ENCODE measurements at regions not wholly inside any gene's neighbourhood (a gene's known extent, or its start where the extent isn't known, plus 50 kb on each side); places are given as distances from the start of the nearest gene placed in this dataset.

GRCh38 chr2:8285081-8285480 lies 396.8 kb upstream of the ID2 start:
- Mint-ChIP-seq H3K27ac (ENCODE audit: unreplicated experiment) (no peak overlapping the region), H3K27me3 (ENCODE audit: insufficient read depth, unreplicated experiment) (no peaks in the 10 kb centered on the region), H3K4me3 (ENCODE audit: unreplicated experiment) (no peak overlapping the region), H3K36me3 (ENCODE audit: insufficient read depth, unreplicated experiment) (no peaks in the 10 kb centered on the region), H3K4me1 (ENCODE audit: low read depth, unreplicated experiment) (peaks cover 7% of the 10 kb centered on the region), H3K9me3 (ENCODE audit: unreplicated experiment) (no peaks in the 10 kb centered on the region)
- Histone ChIP-seq H3K27me3 (replicated peaks; ENCODE audit: control insufficient read depth, insufficient read depth, low read length) (no peaks in the 10 kb centered on the region), H3K4me1 (0 out of 2 replicates have a peak, but pooled peaks cover 3% of the 10 kb centered on the region), H3K9me3 (no peaks in the 10 kb centered on the region), H3K36me3 (ENCODE audit: control insufficient read depth, insufficient read depth, low read length) (no peaks in the 10 kb centered on the region), H3K4me3 (ENCODE audit: low read depth, low read length) (no peak overlapping the region)
- CTCF ChIA-PET = no interaction called here
- intact Hi-C loops (cut with micrococcal nuclease; ENCODE audit: unreplicated experiment) = loop anchor here (10.0 kb wide), 1 partner anchor 400 kb away; the partner anchor contains the start of gene ID2
- peak; percentile 24 to 64 for DNase-seq
- no TSS peak for BruUV-seq (replicated peaks)
- no peak for TF ChIP-seq CTCF (IDR thresholded peaks at IDR 0.05; ENCODE audit: insufficient read depth in 1 of 2, low read depth in 1 of 2, low read length in 1 of 2, severe bottlenecking in 1 of 2, unreplicated experiment in 1 of 2)
- POLR2A ChIA-PET = no interaction called here

- 0 out of 2 replicates have a peak, but pooled peaks cover 3% of the 10 kb centered on the region for H3K4me1 ChIP-seq
- H3K9me3 ChIP-seq = no peaks in the 10 kb centered on the region
- Mint-ChIP-seq H3K36me3 (ENCODE audit: insufficient read depth, unreplicated experiment) (no peaks in the 10 kb centered on the region), H3K27ac (ENCODE audit: unreplicated experiment) (no peak overlapping the region), H3K9me3 (ENCODE audit: unreplicated experiment) (no peaks in the 10 kb centered on the region), H3K4me1 (ENCODE audit: low read depth, unreplicated experiment) (peaks cover 7% of the 10 kb centered on the region), H3K4me3 (ENCODE audit: unreplicated experiment) (no peak overlapping the region), H3K27me3 (ENCODE audit: insufficient read depth, unreplicated experiment) (no peaks in the 10 kb centered on the region)
- no TSS peak for BruUV-seq (replicated peaks)
- no peak for TF ChIP-seq CTCF (IDR thresholded peaks at IDR 0.05; ENCODE audit: insufficient read depth in 1 of 2, low read depth in 1 of 2, low read length in 1 of 2, severe bottlenecking in 1 of 2, unreplicated experiment in 1 of 2)
- H3K4me3 ChIP-seq (ENCODE audit: low read depth, low read length) = no peak overlapping the region
- no peak for DNase-seq
- CTCF ChIA-PET = no interaction called here
- no peaks in the 10 kb centered on the region for H3K36me3 ChIP-seq (ENCODE audit: control insufficient read depth, insufficient read depth, low read length)
- no peaks in the 10 kb centered on the region for H3K27me3 ChIP-seq (replicated peaks; ENCODE audit: control insufficient read depth, insufficient read depth, low read length)
- intact Hi-C loops (cut with micrococcal nuclease; ENCODE audit: unreplicated experiment) = loop anchor here (10.0 kb wide), 1 partner anchor 399 kb away; the partner anchor contains the start of gene ID2
- POLR2A ChIA-PET = no interaction called here
Measured at GRCh38 chr2:8285898-8286297, 396.0 kb upstream of the ID2 start.

GRCh38 chr2:8288206-8288605 lies 393.6 kb upstream of the ID2 start:
- H3K27me3 Mint-ChIP-seq (ENCODE audit: insufficient read depth, unreplicated experiment) = peaks cover 11% of the 10 kb centered on the region
- POLR2A ChIA-PET = interaction anchor here (0.6 kb wide), 1 partner anchor 394 kb away, joined by 3 read pairs; the partner anchor contains the start of gene ID2
- BruUV-seq (replicated peaks) = no TSS peak
- TF ChIP-seq CTCF (IDR thresholded peaks at IDR 0.05; ENCODE audit: insufficient read depth in 1 of 2, low read depth in 1 of 2, low read length in 1 of 2, severe bottlenecking in 1 of 2, unreplicated experiment in 1 of 2) = no peak
- Histone ChIP-seq H3K4me3 (ENCODE audit: low read depth, low read length) (no peak overlapping the region), H3K9me3 (no peaks in the 10 kb centered on the region), H3K27me3 (replicated peaks; ENCODE audit: control insufficient read depth, insufficient read depth, low read length) (no peaks in the 10 kb centered on the region), H3K4me1 (0 out of 2 replicates have a peak, but pooled peaks cover 3% of the 10 kb centered on the region), H3K36me3 (ENCODE audit: control insufficient read depth, insufficient read depth, low read length) (no peaks in the 10 kb centered on the region)
- no peak for DNase-seq
- H3K36me3 Mint-ChIP-seq (ENCODE audit: insufficient read depth, unreplicated experiment) = no peaks in the 10 kb centered on the region
- no peak overlapping the region for H3K27ac Mint-ChIP-seq (ENCODE audit: unreplicated experiment)
- intact Hi-C loops (cut with micrococcal nuclease; ENCODE audit: unreplicated experiment) = loop anchor here (10.0 kb wide), 1 partner anchor 397 kb away; the partner anchor contains the start of gene ID2
- H3K4me3 Mint-ChIP-seq (ENCODE audit: unreplicated experiment) = no peak overlapping the region
- CTCF ChIA-PET = no interaction called here
- no peaks in the 10 kb centered on the region for H3K4me1 Mint-ChIP-seq (ENCODE audit: low read depth, unreplicated experiment)
- peaks cover 13% of the 10 kb centered on the region for H3K9me3 Mint-ChIP-seq (ENCODE audit: unreplicated experiment)

Data from Caco-2 (cell line).